CD4-positive, alpha-beta T cell treated with Interleukin-4 for 4 hours (primary cell): ENCODE measurements at regions not wholly inside any gene's neighbourhood (a gene's known extent, or its start where the extent isn't known, plus 50 kb on each side); places are given as distances from the start of the nearest gene placed in this dataset.

Source experiments
- DNase-seq: peaks from one replicate; pipeline ENCODE4 v3.0.0-alpha.2; 2020

- no peak for DNase-seq
Measured at GRCh38 chr13:59178344-59178743, 985.4 kb downstream of the DIAPH3 start.

GRCh38 chr13:59182241-59182640 lies 981.5 kb downstream of the DIAPH3 start:
- DNase-seq: no peak

- DNase-seq: no peak
Measured at GRCh38 chr13:59197397-59197796, 966.3 kb downstream of the DIAPH3 start.

DNA sequence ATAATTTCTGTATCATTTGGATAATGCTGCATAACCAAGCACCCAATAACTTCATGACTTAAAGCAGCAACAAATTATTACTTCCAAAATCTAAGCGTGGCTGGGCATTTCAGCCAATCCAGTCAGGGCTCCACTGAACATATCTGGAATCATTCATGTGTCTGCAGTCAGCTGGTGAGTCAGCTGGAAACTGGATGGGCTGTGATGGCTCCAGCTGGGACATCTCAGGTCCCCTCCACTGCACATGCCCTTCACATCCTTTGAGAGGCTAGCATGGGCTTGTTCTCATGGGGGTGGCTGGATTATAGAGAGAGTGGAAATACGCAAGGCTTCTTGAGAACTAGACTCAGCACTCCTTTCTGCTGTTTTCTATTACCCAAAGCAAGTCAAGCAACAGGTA lies 961.9 kb downstream of the DIAPH3 start:
- DNase-seq: no peak

- no peak for DNase-seq
Measured at GRCh38 chr13:59203855-59204254, 959.9 kb downstream of the DIAPH3 start.

GRCh38 chr13:59205501-59205900 lies 958.2 kb downstream of the DIAPH3 start:
- no peak for DNase-seq

- no peak for DNase-seq
Measured at GRCh38 chr13:59208405-59209195, 955.1 kb downstream of the DIAPH3 start.

DNA sequence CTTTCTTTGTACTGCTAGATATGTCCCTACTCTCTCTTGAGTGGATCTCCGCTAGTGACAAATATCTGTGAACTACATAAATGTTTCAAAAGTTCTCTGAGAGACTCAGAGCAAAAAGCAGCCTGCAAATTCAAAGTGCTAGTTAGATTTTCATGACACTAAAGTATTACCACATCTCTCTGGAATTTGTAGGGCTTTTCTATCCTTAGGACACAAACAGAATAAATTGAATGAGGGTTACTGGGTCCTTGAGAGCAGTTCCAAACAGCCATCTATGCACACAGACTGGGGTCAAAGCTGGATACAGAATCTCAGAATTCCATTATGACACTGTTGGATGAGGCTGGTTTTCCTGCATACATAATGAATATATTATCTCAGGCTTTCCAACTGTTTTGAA lies 953.2 kb downstream of the DIAPH3 start:
- no peak for DNase-seq

- DNase-seq: no peak
Measured at GRCh38 chr13:59211606-59212005, 952.1 kb downstream of the DIAPH3 start.

GRCh38 chr13:59229401-59229800 lies 934.3 kb downstream of the DIAPH3 start:
- no peak for DNase-seq

- no peak for DNase-seq
Measured at GRCh38 chr13:59229861-59230260, 933.9 kb downstream of the DIAPH3 start.

- no peak for DNase-seq
Measured at GRCh38 chr13:59230484-59231264, 933.1 kb downstream of the DIAPH3 start.

GRCh38 chr13:59236309-59236919 lies 927.3 kb downstream of the DIAPH3 start:
- no peak for DNase-seq

DNA sequence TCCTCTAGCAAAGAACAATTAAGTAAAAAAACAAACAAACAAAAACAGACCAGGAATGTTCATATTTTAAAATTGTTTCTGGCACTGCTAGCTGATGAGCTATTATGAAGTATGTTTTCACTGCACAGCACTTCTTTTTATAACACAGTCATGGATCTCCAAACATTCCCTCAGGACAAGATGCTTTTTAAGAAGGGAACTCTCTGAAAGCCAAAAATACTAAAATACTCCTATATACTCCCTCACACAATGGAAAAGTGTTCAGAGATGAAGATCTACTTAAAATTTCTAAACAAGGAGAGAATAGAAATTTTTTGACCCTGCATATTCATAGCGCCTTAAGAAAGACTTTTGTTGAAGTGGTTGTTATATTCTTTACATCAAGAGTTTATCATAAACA lies 926.8 kb downstream of the DIAPH3 start:
- no peak for DNase-seq

- DNase-seq: no peak
Measured at GRCh38 chr13:59247171-59247570, 916.6 kb downstream of the DIAPH3 start.

DNA sequence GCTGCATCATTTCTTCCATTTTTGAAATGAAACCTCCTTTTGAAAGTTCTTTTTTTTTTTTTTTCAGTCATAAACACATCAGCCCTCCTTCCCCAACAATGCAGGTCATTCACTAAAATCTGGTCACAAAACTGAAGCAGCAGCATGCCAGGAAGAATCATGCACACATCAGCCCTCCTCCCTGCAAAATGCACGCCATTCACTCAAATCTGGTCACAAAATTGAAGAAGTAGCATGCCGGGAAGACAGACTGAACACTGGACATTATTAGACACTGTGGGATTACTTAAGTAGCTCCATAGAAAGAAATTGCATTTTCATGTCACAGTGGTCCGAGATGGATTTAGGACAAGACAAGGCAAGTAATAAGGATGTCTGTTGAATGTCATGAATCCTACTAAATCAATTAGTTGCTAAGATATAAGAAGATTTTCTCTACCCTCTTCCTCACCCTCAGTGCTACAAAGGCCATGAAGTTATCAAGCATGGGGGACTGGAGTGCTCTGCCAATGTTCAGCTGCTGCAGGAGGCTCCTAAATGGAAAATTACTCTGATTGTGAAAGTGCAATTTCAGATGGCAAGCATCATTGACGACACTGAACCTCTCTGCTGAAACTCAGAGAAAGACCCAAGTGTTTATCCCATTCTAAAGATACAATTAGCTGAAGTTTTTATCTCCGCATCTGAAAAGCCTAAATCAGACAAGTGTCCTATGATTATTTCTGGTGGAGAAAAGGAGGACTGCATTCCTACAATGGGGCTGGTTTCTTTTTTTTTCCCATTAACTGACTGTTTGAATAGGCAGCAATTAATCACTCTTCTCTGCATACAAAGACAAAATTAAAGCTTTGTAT lies 913.2 kb downstream of the DIAPH3 start:
- no peak for DNase-seq

DNA sequence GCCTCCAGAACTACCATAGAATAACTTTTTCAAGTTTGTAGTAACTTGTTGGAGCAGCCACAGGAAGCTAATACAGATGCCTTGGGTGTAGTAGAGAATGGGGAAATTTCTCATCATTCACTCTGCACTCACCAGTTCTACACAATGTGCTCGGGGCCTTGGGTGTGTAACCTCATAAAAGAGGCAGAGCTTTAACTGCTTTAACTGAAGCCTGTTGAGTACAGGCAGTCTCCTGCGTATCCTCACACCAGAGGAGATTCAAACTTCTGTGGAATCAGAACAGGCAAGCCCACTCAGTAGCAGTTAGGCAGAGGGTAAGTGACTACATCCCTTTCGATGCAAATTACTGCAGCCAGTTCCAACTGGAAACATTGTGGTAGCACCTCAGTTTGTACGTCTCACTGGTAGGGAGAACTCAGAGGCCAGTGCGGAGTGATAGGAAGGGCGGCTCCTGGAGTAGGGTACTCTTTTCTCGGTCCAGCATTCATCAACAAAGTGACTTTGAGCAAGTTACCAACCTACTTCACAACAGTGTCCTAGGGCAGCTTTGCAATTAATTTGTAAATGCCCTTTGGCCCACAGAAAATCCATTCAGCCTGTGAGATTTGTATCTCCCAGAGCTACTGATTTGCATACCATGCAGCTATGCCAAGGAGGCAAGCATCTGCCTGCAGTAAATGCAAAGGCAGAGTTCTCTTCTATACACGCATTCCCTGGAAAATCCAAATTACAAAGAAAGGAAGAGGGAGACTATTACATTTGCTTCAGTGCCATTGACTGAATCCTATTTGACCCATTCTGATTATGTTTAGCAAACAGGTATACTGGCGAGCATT lies 904.3 kb downstream of the DIAPH3 start:
- DNase-seq: no peak

GRCh38 chr13:59261928-59262488 lies 901.7 kb downstream of the DIAPH3 start:
- DNase-seq: no peak

DNA sequence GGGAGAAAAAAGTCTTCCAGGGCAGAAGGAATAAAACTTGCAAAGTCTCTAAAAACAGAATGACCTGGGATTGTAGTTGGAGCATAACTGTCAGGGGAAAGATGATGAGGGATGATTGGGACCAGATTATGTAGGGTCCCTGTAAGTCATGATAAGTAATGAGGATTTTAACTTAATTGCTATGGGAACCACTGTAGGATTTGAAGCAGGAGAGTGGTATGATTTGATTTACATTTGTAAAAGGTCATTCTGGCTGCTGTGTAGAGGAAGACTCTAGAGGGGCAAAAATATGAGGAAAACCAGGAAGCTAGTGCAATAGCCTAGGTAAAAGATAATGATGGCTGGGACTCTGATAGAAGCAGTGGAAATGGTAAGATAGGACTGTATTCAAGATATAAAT lies 900.2 kb downstream of the DIAPH3 start:
- DNase-seq: no peak

GRCh38 chr13:59266478-59267063 lies 897.2 kb downstream of the DIAPH3 start:
- no peak for DNase-seq

- no peak for DNase-seq
Measured at GRCh38 chr13:59269476-59269875, 894.3 kb downstream of the DIAPH3 start.
